CD4-positive, alpha-beta T cell treated with Interleukin-1 beta for 1 hour (primary cell): ENCODE measurements at regions not wholly inside any gene's neighbourhood (a gene's known extent, or its start where the extent isn't known, plus 50 kb on each side); places are given as distances from the start of the nearest gene placed in this dataset.
"Not testable (repeated sequence)": the region's sequence is repeated elsewhere in the genome, so short reads cannot be mapped to it uniquely, and the experiment has no call there.

ENCODE experiments used
- DNase-seq, 2 donors: peaks; one replicate each; pipeline ENCODE4 v3.0.0-alpha.2; 2020 to 2022

DNA sequence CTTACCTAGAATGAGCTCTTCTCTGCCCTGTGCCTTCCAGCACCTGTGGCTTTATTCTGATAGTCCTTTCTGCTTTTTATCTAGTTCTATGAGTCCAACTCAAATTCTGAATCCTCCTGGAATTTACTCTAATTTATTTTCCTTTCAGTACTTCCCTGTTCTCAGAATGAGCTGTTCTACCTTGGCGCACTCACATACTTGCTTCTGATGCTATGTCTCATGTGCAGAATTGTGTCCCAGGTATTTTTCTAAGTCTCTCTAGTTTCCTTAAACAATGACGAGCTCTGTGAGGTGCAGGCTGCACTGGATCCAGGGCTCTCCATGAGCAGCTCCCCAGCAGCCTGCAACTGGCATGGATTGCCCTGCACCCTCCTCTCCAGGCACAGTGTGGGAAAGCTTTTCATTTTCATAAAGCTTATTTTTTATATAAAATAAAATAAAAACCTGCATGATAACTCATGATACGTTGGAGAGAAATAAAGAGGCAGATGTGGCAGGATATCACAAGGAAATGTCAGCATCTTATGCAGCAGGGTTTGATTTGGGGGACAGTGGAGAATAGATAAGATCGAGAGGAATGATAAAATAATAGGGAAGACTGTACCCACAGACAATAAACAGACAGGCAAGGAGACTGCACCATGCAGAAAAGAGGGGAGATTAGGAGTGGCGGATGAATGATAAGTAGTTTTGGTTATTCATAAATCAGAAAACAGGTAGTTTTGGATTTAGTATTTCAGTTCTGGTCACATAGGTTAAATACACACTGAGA is 258.2 kb upstream of the POM121L12 start:
- DNase-seq = no peak

DNA sequence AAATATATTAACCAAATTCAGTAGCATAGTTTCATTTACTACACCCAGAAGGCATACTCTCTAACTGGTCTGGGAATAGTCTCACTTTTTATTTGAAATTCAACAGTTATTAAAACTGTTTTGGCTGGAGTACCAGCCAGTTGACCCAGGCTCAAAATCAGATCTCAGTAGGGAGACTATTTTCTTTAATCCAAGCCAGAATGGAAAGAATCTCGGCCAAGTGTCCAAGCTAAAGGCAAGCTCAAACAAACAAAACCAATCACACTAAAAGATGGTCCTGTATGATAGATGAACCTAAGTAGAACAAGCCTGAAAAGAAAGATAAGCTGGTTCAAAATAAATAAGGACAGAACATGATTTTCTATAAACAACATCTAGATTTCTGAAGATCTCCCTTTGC is 259.6 kb upstream of the POM121L12 start:
- no peak for DNase-seq

DNA sequence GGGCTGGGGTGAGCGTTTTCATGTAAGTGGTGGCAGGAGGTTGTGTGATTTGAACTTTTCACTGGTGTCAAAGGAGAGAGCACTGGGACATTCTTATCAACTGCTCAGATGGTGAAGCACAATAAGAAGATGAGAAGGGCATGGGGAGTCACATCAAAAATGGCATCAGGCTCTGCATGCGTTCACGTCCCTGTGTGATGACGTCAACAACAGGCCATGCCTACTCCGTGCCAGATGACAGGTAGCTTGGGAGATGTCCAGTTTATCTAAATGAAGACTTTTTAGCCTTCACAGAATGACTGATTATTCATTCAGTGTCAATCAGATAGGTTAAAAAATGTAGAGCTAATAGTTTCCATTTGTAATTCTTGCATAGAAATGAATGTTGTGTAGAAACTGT is 264.3 kb upstream of the POM121L12 start:
- DNase-seq = no peak

DNA sequence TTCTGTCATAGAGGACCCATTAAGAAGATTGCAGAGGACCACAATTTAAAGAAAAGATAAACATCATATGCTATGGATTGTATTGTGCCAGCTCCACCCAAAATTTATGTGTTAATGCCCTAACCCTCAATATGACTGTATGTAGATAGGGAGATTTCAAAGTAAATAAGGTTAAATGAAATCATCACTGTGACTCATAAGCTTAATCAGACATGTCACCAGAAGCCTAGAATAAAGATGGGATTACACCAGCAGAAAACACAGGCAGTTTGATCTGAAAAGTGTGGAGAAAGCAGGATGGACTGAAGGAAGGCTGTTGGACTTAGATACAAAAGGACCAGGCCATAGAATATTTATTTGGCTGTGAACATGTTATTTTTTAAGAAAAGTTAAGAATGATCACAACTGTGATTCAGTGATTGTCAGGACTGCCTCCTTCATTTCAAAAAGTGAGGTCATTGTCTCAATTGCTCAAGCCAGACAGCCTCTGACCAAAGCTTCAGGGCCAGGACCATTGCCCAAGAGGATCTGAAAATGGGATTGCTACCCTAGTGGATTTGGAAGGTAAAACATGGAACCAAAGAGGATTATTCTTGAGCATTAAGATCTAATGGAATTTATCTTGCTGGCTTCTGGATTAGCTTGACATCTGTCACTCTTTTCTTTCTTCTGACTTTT is 270.8 kb upstream of the POM121L12 start:
- no peak for DNase-seq

DNA sequence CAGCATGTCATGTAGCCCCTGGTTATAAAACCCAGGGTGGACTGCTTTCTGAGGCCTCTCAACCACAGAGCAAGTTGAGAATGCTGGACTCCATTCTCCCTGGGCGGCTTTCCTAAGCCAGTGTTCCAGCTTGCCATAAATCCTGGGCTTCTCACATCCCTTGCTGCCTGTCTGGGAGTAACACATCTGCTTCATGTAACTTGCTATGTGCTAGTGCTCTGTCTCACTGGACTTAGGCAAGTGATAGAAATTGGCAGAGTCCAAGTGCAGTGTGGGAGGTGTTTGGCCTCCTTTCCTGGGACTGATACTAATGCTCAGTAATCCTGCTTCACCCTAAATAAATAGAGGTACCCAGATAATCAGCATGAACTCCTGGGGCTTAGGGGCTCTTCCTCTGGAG is 277.1 kb upstream of the POM121L12 start:
- no peak for DNase-seq

DNA sequence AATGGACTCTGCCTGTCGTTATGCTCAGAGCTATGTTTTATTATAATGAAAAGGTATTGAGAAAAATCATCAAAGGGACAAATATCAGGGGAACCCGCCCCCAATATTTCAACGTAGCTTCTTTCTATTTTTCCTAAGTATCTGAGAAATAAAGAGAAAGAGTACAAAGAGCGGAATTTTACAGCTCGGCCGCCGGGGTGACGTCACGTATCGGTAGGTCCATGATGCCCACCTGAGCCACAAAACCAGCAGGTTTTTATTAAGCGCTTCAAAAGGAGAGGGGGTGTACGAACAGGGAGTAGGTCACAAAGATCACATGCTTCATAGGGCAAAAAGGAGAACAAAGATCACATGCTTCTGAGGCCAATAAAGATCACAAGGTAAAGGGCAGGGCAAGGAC is 281.6 kb upstream of the POM121L12 start:
- no peak for DNase-seq

DNA sequence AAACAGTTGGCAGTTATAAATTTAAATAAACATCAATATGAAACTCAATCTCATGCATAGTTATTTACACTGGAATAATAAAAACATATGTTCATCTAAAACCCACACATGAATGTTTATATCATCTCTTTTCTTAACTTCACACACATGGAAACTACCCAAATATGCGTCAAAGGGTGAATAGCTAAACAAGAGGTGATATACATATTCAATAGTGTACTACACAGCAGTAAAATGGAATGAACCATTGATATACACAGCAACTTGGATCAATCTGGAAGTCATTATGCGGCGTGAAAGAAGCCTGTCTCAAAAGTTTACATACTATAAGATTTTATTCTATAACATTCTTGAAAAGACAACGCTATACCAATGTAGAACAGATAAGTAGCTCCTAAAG is 282.5 kb upstream of the POM121L12 start:
- DNase-seq = no peak

DNA sequence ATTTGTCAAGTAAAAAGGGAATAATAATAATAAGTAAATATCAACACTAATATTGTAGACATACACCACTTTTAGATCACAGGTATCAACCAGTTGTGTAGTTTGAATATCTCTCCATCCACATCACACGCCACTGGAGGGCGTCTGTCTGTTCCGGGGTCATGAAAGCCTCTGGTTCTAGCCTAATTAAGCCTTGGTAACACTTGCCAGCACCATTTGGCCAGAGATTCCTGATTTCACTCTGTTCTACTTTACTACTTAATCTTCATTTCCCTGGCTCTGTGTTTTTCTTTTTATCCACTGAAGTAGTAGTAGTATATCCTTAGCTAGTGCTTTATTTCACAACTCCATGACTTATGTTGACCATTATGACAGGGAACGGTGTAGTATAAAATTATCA is 285.6 kb upstream of the POM121L12 start:
- DNase-seq = no peak

DNA sequence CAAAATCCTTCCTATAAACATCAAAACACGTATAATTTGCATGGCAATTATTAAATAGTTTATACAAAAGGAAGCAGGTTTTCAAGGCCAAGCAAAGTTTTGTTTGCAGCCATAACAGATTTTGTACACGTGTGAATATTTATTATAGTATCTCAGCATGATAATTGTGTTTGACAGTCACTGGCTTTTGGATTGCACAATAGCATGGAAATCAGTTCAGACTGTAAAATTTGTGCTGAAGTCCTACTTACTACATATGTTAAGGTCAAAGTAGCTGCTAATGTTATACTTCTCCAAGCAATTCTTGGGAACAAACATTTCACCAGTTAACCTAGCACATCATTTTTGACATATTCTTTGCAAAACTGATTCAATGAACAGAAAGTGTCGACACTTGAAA is 287.6 kb upstream of the POM121L12 start:
- no peak for DNase-seq

DNA sequence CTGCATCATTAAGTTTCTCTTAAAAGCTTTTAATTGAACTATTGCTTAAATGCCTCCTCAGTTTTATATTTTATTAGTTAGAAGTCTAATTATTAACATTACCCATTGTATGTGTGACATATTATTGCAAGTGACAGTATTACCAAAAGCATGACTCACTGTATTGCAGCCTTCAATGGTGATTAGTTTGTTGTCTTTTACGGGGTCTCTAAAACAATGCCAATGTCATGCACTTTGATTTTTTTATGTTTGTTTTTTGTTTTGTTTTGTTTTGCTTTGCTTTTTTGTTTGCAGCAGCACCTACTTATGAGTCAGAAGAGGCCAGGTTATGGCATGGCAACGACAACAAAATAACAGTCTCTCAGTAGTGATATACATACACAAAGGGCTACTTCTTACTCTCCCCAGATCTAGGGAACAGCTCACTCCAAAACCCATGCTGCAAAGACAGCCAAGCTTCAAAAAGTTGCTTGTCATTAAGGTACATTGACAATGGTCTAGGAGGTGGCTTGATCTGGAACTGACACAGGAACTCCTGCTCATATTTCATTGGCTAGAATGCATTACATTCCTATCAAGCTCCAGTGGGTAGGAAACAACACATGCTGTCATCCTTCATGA is 293.7 kb upstream of the POM121L12 start:
- no peak for DNase-seq

DNA sequence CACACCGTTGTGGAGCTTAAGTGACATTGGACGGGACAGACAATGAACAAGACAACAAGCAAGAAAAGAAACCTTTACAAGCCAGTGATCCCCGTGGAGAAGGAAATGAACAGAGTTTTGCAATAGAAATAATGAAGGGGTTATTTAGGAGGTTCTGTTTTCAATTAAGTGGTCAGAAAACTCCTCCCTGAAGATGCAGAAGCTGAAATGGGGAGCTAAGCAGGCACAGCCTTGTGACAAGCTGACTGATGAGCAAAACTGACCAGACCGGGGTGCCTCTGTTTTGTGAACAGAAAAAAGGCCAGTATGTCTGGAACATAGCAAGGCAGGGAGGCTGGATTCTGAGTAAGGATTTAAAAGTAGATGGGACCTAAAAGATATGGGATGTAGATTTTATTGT is 299.8 kb upstream of the POM121L12 start:
- DNase-seq = no peak

DNA sequence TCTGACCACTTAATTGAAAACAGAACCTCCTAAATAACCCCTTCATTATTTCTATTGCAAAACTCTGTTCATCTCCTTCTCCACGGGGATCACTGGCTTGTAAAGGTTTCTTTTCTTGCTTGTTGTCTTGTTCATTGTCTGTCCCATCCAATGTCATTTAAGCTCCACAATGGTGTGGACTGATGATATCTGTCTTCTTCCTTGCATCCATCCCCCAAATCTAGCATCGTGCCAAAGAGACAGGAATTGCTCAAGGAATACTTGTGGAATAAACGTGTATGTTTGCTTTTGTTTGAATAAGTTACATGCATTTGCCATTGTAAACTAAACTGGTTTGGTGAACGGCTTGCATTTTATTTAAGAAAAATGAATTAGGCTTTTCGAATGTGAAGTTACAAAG is 306.8 kb upstream of the POM121L12 start:
- DNase-seq = not testable (repeated sequence)

DNA sequence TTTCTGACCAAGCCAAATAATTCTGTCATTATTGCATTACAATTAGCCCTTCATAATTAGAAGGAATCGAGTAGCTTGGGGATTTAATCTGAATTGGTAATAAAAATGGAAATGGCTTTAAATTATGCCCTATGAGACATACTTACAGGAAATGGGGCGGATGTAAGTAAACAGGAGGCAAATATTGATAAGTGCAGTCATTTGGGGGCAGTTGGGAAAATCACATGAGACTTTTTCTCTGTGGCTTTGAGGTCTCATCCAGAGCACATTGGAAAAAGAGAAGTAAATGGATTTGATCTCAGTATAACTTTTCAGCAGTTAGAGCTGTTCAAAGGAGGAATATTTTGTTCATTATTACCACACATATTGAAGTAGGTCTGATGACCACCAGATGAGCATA is 307.8 kb upstream of the POM121L12 start:
- DNase-seq = no peak

DNA sequence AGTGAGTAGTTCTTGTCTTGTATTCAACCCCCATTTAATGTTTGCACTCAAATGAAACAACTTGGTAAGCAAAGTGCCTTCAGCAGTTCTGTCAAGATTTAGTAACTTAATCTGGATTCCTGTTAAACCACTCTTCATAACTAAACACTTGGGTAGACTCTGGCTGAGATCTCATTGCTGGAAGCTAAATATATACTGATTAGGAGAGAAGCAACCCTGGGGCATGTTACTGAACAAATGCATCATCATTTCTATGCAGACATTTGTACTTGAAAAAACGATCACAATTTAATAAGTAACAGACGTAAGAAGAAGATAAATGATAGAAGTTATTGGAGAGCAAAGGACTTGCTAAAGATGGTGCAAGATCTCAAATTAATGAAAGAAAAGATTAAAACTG is 308.4 kb upstream of the POM121L12 start:
- no peak for DNase-seq

DNA sequence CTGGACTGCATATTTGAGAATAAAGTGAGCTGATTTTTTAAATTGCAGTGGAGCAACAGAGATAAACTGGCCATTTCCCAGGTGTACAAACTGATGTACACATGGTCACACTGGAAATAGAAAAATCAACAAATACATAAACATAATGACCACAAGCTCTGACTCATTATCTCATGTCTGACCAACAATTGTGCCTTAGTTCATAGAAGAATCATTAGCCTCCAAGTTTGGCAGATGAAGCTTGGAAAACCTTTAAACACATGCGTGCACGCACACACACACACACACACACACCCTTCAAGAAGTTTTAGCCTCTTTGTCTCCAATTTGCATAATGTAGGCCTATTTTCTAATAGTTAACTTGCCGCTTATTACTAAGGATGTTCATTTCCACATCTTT is 308.9 kb upstream of the POM121L12 start:
- no peak for DNase-seq

DNA sequence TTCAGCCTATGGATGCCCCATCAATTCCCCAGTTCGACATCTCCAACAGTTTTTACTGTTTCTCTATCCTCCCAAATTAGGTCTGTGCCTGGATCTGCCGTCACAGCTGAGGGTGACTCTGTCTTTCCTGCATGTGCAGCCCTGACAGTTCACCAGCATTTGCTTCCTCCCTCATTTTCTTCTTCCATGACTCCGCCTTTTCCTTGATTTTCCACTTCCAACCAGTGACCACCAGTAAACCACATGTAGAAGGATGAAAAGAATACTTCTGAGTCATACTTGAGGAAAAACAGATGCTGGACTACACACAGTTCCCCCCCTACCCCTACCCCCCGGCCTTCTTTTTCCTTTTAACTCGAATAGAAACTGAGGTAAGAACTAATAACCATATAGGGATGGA is 311.8 kb upstream of the POM121L12 start:
- DNase-seq = no peak

DNA sequence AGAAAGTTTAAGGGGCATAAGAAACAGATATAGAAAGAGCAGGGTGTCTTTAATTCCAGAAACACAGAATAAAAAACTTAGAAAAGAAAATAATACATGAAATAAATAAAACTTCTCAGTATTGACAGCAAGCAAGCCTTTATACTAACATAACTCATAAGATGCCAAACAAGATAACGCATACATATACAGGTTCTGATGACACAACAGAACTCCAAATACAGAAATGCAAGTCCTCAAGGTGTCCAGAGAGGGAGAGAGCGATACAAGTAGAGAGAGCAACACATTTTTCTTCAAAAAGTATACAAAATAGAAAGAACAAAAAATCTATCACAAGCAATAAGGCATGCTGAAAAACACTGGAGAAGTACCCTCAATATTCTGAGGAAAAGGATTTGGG is 314.6 kb upstream of the POM121L12 start:
- DNase-seq = no peak

DNA sequence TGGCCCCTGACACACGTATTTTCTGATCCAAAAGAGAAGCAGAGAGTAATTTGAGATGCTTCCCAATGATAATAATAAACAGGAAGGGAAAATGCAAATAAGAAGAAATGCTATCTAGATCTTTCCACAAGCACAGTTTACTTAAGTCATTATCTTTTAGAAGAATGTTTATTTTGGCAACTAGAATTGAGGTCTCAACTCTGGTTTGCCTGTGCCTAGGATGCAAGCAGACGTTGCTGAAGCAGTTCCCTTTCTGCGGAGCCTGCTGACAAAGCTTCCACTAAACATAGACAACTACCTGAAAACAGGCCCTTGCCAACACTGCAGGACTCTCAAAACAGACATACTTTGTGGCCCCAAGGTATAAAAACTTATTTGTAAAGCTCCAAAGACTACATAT is 315.8 kb upstream of the POM121L12 start:
- no peak for DNase-seq

DNA sequence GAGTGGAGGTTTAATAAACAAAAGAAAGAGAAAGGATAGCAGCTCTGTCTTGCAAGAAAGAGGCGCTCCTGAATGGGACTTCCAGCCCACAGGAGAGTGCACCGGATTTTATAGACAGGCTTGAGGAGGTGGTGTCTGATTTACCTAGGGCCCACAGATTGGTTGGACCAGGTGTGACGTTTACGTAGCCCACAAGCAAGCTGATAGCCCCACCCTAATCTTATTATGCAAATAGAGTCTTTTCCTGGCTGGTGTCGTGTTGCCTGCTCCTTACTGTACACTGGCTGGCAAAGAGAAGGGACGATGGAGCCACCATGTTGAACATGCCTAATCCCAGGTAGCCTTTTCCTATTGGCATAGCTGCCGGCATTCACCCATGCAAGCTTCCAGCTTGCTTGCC is 319.7 kb upstream of the POM121L12 start:
- no peak for DNase-seq

DNA sequence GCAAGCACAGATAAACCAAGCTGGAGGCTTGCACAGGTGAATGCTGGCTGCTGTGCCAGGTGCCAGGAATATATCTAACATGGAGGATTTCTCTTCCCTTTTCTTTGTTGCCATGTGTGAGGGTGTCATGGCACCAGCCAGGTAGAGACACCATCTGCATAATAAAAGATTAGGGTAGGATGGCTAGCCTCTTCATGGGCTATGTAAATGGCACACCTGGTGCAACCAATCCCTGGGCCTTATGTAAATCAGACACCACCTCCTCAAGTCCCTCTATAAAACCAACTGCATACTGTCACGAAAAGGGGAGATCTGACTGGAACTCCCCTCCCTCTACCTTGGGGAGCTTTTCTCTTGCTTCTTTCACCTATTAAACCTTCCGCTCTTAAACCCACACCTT is 322.5 kb upstream of the POM121L12 start:
- no peak for DNase-seq

DNA sequence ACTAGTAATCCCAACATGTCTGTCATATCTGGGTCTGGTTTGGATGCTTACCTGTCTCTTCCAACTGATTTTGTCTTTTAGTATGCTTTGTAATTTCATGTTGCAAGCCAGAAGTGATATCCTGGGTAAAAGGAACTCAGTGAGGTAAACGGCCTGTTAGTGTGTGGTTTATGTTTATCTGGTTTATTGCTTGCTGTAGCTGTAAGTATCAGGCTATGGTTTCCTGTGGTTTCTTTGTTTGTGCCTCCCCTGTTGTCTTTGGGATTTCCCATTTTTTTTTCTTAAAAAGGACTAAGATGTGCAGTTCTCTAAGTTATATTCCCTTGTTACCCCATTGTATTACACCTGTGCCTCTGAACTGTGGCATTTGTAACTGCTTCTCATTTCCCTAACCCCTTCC is 323.5 kb upstream of the POM121L12 start:
- no peak for DNase-seq

DNA sequence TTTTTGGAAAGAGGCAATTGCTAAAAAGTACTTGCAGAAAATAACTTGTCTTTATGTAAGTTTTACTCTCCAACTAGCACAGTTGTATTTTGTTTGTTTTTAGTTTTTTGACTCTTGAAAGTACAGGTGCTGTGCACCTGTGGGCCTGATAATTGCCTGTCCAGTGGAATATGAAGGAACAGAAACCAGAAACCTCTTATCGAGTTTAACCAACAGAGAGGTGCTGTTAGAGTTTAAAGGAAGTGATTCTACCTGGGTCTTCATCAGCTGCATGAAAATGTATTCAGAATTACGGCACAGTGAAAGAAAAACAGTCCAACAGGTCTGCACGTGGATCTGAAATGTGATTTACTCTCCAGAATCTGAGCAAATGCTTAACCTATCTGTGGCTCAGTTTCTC is 326.6 kb upstream of the POM121L12 start:
- DNase-seq = no peak

DNA sequence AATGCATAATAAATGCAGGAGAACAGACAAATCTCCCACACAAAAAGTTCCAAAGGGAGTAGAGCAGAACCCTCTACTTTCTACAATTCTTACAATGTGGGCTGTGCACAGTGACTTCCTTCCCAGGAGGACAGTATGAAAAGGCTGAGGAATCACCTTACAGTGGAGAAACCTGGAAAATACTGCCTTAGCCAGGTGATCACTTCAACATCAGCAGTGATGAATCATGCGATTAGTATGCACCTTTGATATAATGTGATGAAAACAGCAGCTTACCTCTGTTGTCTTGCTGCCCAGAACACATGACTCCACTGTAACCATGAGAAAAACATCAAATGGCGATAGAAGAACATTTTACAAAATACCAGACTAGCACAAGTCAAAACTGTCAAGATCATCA is 329.7 kb upstream of the POM121L12 start:
- DNase-seq = no peak

DNA sequence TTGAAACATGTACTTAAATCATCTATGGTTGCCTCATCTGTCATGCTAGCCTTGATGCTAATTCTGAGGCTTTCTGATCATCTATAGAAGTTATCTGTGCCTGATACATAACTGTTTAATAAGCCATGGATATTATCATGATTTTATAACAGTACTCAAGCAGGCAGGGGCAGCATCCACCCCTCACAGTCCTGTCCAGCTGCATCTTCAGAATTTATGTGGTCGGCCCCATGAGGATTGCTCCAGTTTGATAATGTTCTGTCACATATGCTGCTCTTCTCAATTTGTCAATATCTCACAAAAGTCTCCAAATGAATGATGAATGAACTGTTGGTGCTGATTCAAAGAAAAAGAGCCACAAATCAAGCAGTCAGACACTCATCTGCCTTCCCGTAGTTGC is 335.1 kb upstream of the POM121L12 start:
- DNase-seq = no peak
